ENCODE measurements at regions not wholly inside any gene's neighbourhood (a gene's known extent, or its start where the extent isn't known, plus 50 kb on each side); places are given as distances from the start of the nearest gene placed in this dataset.

DNA sequence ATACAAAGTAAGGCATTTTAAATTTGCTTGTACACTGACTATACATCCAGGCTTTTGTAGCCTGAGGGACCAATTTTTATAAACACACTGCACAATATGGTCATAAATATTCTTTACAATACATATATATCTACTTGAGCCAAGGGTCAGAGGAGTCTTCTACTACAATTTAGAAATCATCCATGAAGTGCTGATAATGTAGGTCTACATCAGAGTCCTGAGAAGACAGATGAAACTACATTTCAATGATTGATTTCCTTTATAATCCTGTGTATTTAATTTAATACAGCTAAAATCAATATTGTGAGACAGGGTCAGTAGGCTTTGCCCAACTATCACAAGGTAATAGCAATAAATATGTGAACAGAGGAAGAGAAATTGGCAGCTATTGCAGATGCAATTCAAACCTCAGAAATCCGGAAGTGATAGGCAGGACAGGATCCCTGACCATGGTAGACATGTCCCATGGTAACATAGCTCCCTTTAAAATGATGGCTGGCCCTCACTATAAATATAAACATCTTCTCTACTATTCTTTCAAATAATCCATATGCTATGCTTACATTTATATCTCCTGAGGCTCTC, 318.0 kb upstream of the POT1 start:
- no peak for TF ChIP-seq POLR2A (IDR thresholded peaks at IDR 0.05)
- TF ChIP-seq, protein P1, sequence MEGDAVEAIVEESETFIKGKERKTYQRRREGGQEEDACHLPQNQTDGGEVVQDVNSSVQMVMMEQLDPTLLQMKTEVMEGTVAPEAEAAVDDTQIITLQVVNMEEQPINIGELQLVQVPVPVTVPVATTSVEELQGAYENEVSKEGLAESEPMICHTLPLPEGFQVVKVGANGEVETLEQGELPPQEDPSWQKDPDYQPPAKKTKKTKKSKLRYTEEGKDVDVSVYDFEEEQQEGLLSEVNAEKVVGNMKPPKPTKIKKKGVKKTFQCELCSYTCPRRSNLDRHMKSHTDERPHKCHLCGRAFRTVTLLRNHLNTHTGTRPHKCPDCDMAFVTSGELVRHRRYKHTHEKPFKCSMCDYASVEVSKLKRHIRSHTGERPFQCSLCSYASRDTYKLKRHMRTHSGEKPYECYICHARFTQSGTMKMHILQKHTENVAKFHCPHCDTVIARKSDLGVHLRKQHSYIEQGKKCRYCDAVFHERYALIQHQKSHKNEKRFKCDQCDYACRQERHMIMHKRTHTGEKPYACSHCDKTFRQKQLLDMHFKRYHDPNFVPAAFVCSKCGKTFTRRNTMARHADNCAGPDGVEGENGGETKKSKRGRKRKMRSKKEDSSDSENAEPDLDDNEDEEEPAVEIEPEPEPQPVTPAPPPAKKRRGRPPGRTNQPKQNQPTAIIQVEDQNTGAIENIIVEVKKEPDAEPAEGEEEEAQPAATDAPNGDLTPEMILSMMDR (IDR thresholded peaks at IDR 0.05 in 4 of 5, conservative IDR thresholded peaks at IDR 0.05 in 1 of 5), result no peak
- Histone ChIP-seq H3K27me3 (no peaks in the 10 kb centered on the region), H3K4me3 (no peak overlapping the region), H3K27ac (no peak overlapping the region), H3K36me3 (no peaks in the 10 kb centered on the region), H3K4me1 (no peaks in the 10 kb centered on the region), H3K9me3 (no peaks in the 10 kb centered on the region)
- in situ Hi-C loops (cut with MboI; ENCODE audit: low sequenced_read_pairs in 4 of 4) (no loop called here), intact Hi-C loops (cut with DNase I; ENCODE audit: low total_unique reads) (no loop called here)
- ATAC-seq, result no peak
- DNase-seq, result no peak

DNA sequence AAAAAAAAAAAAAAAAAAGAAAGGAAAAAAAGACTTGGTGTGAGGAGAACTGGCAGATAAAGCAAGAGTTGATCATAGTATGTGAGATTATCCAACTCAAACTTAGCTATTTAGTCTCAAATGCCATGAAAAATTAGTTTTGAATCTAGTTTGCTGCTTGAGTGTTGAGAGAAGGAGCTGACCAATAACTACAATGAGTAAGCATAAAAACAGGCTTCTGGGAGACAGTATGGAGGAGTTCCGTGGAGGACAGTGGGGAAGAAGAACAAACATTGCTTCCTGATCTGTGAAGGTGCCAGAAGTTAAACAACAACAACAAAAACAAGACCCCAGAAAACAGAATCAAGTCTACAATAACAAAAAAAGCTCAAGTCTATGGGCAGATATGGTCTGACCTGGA, 317.1 kb upstream of the POT1 start:
- TF ChIP-seq POLR2A (IDR thresholded peaks at IDR 0.05), result no peak
- H3K27me3 ChIP-seq, result no peaks in the 10 kb centered on the region
- intact Hi-C loops (cut with DNase I; ENCODE audit: low total_unique reads), result no loop called here
- in situ Hi-C loops (cut with MboI; ENCODE audit: low sequenced_read_pairs in 4 of 4), result no loop called here
- no peak for ATAC-seq
- H3K36me3 ChIP-seq, result no peaks in the 10 kb centered on the region
- no peak overlapping the region for H3K4me3 ChIP-seq
- H3K4me1 ChIP-seq, result no peaks in the 10 kb centered on the region
- H3K9me3 ChIP-seq, result no peaks in the 10 kb centered on the region
- DNase-seq, result no peak
- H3K27ac ChIP-seq, result no peak overlapping the region

DNA sequence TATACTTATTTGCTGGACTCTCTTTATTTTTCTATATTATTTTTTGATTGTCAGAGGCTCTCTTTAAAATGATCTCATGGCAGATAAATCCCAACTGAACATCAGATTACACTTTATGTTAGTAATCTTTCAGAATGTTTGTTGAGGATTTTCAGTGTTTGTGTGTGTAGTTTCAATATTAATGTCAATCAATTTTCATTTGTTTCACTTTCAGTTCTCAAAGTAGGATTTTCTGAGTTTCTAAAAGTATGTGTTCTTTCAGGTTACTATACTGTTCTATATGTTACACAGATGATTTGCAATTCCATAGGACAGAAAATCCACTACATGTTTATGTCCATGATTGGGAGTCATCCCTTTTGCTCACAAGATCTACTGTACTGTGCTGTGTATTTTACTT, 311.9 kb upstream of the POT1 start:
- DNase-seq, result no peak
- Histone ChIP-seq H3K36me3 (no peaks in the 10 kb centered on the region), H3K4me1 (no peaks in the 10 kb centered on the region), H3K27me3 (no peaks in the 10 kb centered on the region), H3K27ac (no peak overlapping the region), H3K9me3 (no peaks in the 10 kb centered on the region), H3K4me3 (no peak overlapping the region)
- TF ChIP-seq POLR2A (IDR thresholded peaks at IDR 0.05), result no peak
- TF ChIP-seq, protein P1 (IDR thresholded peaks at IDR 0.05 in 4 of 5, conservative IDR thresholded peaks at IDR 0.05 in 1 of 5), result no peak
- in situ Hi-C loops (cut with MboI; ENCODE audit: low sequenced_read_pairs in 4 of 4) (no loop called here), intact Hi-C loops (cut with DNase I; ENCODE audit: low total_unique reads) (no loop called here)
- ATAC-seq, result no peak

DNA sequence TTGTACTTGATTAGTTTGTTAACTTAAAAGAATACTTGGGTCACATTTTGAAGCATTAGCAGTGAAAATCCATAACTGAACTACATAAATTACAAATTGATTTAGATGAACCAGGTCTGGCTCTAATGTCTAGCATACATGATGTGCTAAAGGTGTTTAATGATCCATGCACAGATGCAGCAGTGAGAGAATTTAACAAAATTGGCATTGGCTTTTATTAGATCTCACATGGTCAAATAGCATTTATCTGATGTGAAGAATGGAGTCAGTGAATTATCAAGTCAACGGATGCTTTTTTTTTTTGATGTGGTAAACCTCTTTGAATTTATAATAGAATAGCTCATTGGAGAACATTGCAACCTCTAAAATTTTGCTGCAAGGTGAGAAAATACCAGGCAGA, 293.0 kb upstream of the POT1 start:
- Histone ChIP-seq H3K27me3 (no peaks in the 10 kb centered on the region), H3K4me3 (no peak overlapping the region), H3K36me3 (no peaks in the 10 kb centered on the region), H3K9me3 (no peaks in the 10 kb centered on the region), H3K4me1 (no peaks in the 10 kb centered on the region), H3K27ac (no peak overlapping the region)
- ATAC-seq (no peak), DNase-seq (no peak)
- TF ChIP-seq, protein P1 (IDR thresholded peaks at IDR 0.05 in 4 of 5, conservative IDR thresholded peaks at IDR 0.05 in 1 of 5), result no peak
- TF ChIP-seq POLR2A (IDR thresholded peaks at IDR 0.05), result no peak
- in situ Hi-C loops (cut with MboI; ENCODE audit: low sequenced_read_pairs in 4 of 4), result no loop called here
- intact Hi-C loops (cut with DNase I; ENCODE audit: low total_unique reads), result no loop called here

DNA sequence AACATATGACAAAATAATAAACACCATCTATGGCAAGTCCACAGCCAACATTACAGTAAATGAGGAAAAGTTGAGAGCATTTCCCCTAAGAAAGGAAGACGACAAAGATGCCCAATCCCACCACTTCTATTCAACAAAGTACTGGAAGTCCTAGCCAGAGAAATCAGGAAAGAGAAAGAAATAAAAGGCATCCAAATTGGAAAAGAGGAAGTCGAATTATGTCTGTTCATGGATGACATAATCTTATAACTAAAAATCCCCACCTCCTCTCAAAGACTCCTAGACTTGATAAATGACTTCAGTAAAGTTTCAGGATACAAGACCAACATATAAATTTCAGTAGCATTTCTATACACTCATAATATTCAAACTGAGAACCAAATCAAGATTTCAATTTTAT, 288.5 kb upstream of the POT1 start:
- no peak for DNase-seq
- in situ Hi-C loops (cut with MboI; ENCODE audit: low sequenced_read_pairs in 4 of 4), result no loop called here
- H3K27me3 ChIP-seq, result no peaks in the 10 kb centered on the region
- H3K4me3 ChIP-seq, result no peak overlapping the region
- no peak overlapping the region for H3K27ac ChIP-seq
- no peak for ATAC-seq
- H3K36me3 ChIP-seq, result no peaks in the 10 kb centered on the region
- intact Hi-C loops (cut with DNase I; ENCODE audit: low total_unique reads), result no loop called here
- H3K9me3 ChIP-seq, result no peaks in the 10 kb centered on the region
- TF ChIP-seq, protein P1 (IDR thresholded peaks at IDR 0.05 in 4 of 5, conservative IDR thresholded peaks at IDR 0.05 in 1 of 5), result no peak
- no peak for TF ChIP-seq POLR2A (IDR thresholded peaks at IDR 0.05)
- no peaks in the 10 kb centered on the region for H3K4me1 ChIP-seq

Measured in gastrocnemius medialis (tissue), 4 donors.